Smooth muscle cell (in vitro differentiated cells): ENCODE measurements at regions not wholly inside any gene's neighbourhood (a gene's known extent, or its start where the extent isn't known, plus 50 kb on each side); places are given as distances from the start of the nearest gene placed in this dataset.

Source experiments
- DNase-seq: peaks from one replicate; lab custom pipeline; 2025; ENCODE audit not compliant: unreplicated experiment; lab: John Stamatoyannopoulos, UW
- H2AFZ ChIP-seq: fragments of 200-600 bp; sonication (generic); 2 replicates; pipeline ENCODE4 v1.6.0; 2016; ENCODE audit warnings: antibody characterized with exemption, low read depth, mild to moderate bottlenecking
- H3F3A ChIP-seq: fragments of 200-600 bp; sonication (generic); 2 replicates; pipeline ENCODE4 v1.6.0; 2017; ENCODE audit warnings: antibody characterized with exemption, low read depth
- H3K27ac ChIP-seq: fragments of 200-600 bp; sonication (generic); 2 replicates; pipeline ENCODE4 v1.5.1; 2016; ENCODE audit warnings: low read depth, mild to moderate bottlenecking
- H3K27me3 ChIP-seq: fragments of 200-600 bp; sonication (generic); 2 replicates; pipeline ENCODE4 v1.6.1; 2016; ENCODE audit warnings: low read depth, mild to moderate bottlenecking
- H3K36me3 ChIP-seq: fragments of 200-600 bp; sonication (generic); 2 replicates; pipeline ENCODE4 v1.5.1; 2016; ENCODE audit warnings: low read depth
- H3K4me1 ChIP-seq: fragments of 200-600 bp; sonication (generic); 2 replicates; pipeline ENCODE4 v1.5.1; 2016; ENCODE audit warnings: low read depth
- H3K4me2 ChIP-seq: fragments of 200-600 bp; sonication (generic); 2 replicates; pipeline ENCODE4 v1.6.0; 2016; ENCODE audit warnings: mild to moderate bottlenecking
- H3K4me3 ChIP-seq: fragments of 200-600 bp; sonication (generic); 2 replicates; pipeline ENCODE4 v1.5.1; 2016; ENCODE audit warnings: mild to moderate bottlenecking
- H3K79me2 ChIP-seq: fragments of 200-600 bp; sonication (generic); 2 replicates; pipeline ENCODE4 v1.6.0; 2016; ENCODE audit warnings: low read depth, mild to moderate bottlenecking
- H3K9ac ChIP-seq: fragments of 200-600 bp; sonication (generic); 2 replicates; pipeline ENCODE4 v1.6.0; 2016; ENCODE audit warnings: low read depth
- H3K9me3 ChIP-seq: fragments of 200-600 bp; sonication (generic); replicated peaks from 2 replicates; pipeline ENCODE4 v1.5.1; 2016; ENCODE audit warnings: low read depth
- H4K20me1 ChIP-seq: fragments of 200-600 bp; sonication (generic); 2 replicates; pipeline ENCODE4 v1.6.0; 2016; ENCODE audit warnings: low read depth
- CTCF ChIP-seq: fragments of 200-600 bp; sonication (generic); IDR thresholded peaks from 2 replicates; pipeline ENCODE4 v1.5.1; 2017; ENCODE audit warnings: borderline replicate concordance, mild to moderate bottlenecking, antibody characterized with exemption; ENCODE audit not compliant: insufficient read depth, poor library complexity, severe bottlenecking
- whole genome bisulfite sequencing: methylation state at CpG from one replicate; pipeline ENCODE4 v1.1.7; 2016; ENCODE audit warnings: low lambda C conversion rate; 5-methylcytosine and 5-hydroxymethylcytosine counted together

- Histone ChIP-seq H3F3A (no peaks in the 10 kb centered on the region), H3K9me3 (no peaks in the 10 kb centered on the region), H2AFZ (no peak overlapping the region), H3K27me3 (peaks cover 1% of the 10 kb centered on the region), H3K79me2 (no peaks in the 10 kb centered on the region), H3K9ac (no peak overlapping the region), H4K20me1 (no peaks in the 10 kb centered on the region), H3K4me1 (no peaks in the 10 kb centered on the region), H3K27ac (no peak overlapping the region), H3K36me3 (no peaks in the 10 kb centered on the region), H3K4me2 (no peak overlapping the region), H3K4me3 (no peak overlapping the region)
- no peak for DNase-seq
- TF ChIP-seq CTCF: no peak
- WGBS: 95% methylated on average over 7 of the region's 7 CpGs
Observed at GRCh38 chr1:30140566-30140965, 582.8 kb downstream of the MATN1 start.

DNA sequence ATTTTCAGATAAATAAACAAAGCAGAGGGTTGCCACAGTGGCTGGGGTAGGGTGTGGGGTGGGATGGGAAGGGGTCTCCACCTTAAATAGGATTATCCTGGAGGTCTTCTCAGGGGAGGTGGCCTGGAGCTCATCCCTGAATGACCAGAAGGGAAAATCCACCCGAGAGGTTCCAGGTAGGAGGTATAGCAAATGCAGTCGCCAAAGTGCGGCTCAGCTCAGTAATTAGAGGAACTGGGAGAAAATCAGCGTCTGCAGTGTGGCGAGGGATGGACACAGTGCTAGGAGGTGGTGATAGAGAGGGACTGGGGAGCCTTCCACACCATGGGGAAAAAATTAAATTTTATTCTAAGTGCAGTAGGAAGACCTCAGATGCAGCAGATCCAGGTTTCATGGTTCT is 584.5 kb downstream of the MATN1 start:
- H3K4me1 ChIP-seq: no peaks in the 10 kb centered on the region
- WGBS: 90% methylated on average over 5 of the region's 5 CpGs
- H3K4me2 ChIP-seq: no peak overlapping the region
- H3K27ac ChIP-seq: no peak overlapping the region
- no peak for TF ChIP-seq CTCF
- no peaks in the 10 kb centered on the region for H3F3A ChIP-seq
- DNase-seq: no peak
- H3K79me2 ChIP-seq: no peaks in the 10 kb centered on the region
- H4K20me1 ChIP-seq: no peaks in the 10 kb centered on the region
- no peaks in the 10 kb centered on the region for H3K36me3 ChIP-seq
- peaks cover 8% of the 10 kb centered on the region for H3K27me3 ChIP-seq
- H2AFZ ChIP-seq: no peak overlapping the region
- no peak overlapping the region for H3K4me3 ChIP-seq
- no peak overlapping the region for H3K9ac ChIP-seq
- H3K9me3 ChIP-seq: no peaks in the 10 kb centered on the region

DNA sequence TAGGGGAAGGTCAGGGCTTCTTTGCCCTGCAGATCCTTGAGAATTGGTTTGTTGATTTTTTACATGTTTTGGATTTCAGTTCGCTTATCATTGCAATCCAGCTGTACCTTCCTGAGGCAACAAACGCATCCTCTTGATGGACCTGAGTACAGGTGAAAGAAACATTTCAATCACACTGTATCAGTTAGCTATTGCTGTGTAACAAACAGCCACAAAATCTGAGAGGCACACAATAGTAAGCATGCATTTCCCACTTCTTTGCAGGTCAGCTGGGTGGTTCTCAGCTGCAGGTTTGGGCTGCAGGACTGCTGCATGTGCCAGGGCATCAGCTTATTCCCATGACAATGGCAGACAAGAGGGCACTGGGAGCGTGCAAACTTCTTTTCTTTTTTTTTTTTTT is 586.4 kb downstream of the MATN1 start:
- DNase-seq: no peak
- H3K79me2 ChIP-seq: no peaks in the 10 kb centered on the region
- H3K9me3 ChIP-seq: no peaks in the 10 kb centered on the region
- H3K4me2 ChIP-seq: no peak overlapping the region
- no peaks in the 10 kb centered on the region for H3K36me3 ChIP-seq
- TF ChIP-seq CTCF: no peak
- H3K27me3 ChIP-seq: peaks cover 20% of the 10 kb centered on the region
- H4K20me1 ChIP-seq: no peaks in the 10 kb centered on the region
- H3K27ac ChIP-seq: no peak overlapping the region
- WGBS: 89% methylated on average over 3 of the region's 3 CpGs
- no peaks in the 10 kb centered on the region for H3K4me1 ChIP-seq
- H3K4me3 ChIP-seq: no peak overlapping the region
- H3K9ac ChIP-seq: no peak overlapping the region
- no peak overlapping the region for H2AFZ ChIP-seq
- no peaks in the 10 kb centered on the region for H3F3A ChIP-seq

GRCh38 chr1:30135698-30136097 is 587.7 kb downstream of the MATN1 start:
- Histone ChIP-seq H3K4me2 (no peak overlapping the region), H3K27ac (no peak overlapping the region), H3F3A (no peaks in the 10 kb centered on the region), H3K4me1 (no peaks in the 10 kb centered on the region), H4K20me1 (no peaks in the 10 kb centered on the region), H3K79me2 (no peaks in the 10 kb centered on the region), H3K36me3 (no peaks in the 10 kb centered on the region), H3K27me3 (peaks cover 33% of the 10 kb centered on the region), H3K9ac (no peak overlapping the region), H2AFZ (no peak overlapping the region), H3K4me3 (no peak overlapping the region), H3K9me3 (no peaks in the 10 kb centered on the region)
- DNase-seq: no peak
- TF ChIP-seq CTCF: no peak
- WGBS: 88% methylated on average over 4 of the region's 4 CpGs
